ENCODE measurements at regions not wholly inside any gene's neighbourhood (a gene's known extent, or its start where the extent isn't known, plus 50 kb on each side); places are given as distances from the start of the nearest gene placed in this dataset.

DNA sequence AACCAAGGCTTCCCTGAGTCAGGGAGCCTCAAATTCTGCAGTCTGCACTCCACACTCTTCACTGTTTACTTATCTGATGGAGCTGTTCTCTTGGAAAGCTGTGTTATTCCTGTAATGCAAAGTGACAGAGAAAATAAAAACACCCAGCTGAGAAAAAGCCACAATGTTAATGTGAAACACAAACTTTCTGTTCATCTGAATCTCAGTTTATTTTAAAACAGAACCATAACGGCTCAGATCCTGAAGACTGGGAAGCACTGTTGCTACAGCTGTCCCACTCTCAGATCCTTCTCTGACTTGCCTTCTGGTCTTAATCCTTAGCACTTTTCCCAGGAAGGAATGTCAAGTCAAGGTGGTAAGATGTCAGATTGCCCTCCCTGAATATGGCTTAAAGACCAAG lies 736.6 kb downstream of the DHX35 start:
- no peak for TF ChIP-seq POLR2AphosphoS5 (IDR thresholded peaks at IDR 0.05)
- TF ChIP-seq POLR2A (IDR thresholded peaks at IDR 0.05) = no peak
- TF ChIP-seq, protein P1, sequence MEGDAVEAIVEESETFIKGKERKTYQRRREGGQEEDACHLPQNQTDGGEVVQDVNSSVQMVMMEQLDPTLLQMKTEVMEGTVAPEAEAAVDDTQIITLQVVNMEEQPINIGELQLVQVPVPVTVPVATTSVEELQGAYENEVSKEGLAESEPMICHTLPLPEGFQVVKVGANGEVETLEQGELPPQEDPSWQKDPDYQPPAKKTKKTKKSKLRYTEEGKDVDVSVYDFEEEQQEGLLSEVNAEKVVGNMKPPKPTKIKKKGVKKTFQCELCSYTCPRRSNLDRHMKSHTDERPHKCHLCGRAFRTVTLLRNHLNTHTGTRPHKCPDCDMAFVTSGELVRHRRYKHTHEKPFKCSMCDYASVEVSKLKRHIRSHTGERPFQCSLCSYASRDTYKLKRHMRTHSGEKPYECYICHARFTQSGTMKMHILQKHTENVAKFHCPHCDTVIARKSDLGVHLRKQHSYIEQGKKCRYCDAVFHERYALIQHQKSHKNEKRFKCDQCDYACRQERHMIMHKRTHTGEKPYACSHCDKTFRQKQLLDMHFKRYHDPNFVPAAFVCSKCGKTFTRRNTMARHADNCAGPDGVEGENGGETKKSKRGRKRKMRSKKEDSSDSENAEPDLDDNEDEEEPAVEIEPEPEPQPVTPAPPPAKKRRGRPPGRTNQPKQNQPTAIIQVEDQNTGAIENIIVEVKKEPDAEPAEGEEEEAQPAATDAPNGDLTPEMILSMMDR (IDR thresholded peaks at IDR 0.05) = no peak

All from stomach (tissue), 4 donors.